Peyer's patch (tissue), 4 donors: ENCODE measurements at regions not wholly inside any gene's neighbourhood (a gene's known extent, or its start where the extent isn't known, plus 50 kb on each side); places are given as distances from the start of the nearest gene placed in this dataset.

Source experiments
- DNase-seq, 3 donors: peaks; one replicate each; pipeline ENCODE4 v3.0.0-alpha.2; 2017 to 2019
- H3K27ac ChIP-seq, 4 donors: fragments of 200-600 bp; sonication (generic); one replicate each; pipeline ENCODE4 v1.5.1; 2016 to 2019
- H3K27me3 ChIP-seq, 2 donors: fragments of 200-600 bp; sonication (generic); one replicate each; pipeline ENCODE4 v1.5.1; 2019
- H3K36me3 ChIP-seq, 3 donors: fragments of 200-600 bp; sonication (generic); one replicate each; pipeline ENCODE4 v1.5.1; 2016 to 2019
- H3K4me1 ChIP-seq, 4 donors: fragments of 200-600 bp; sonication (generic); one replicate each; pipeline ENCODE4 v1.5.1; 2016 to 2019
- H3K4me3 ChIP-seq, 4 donors: fragments of 200-600 bp; sonication (generic); 1 replicate in 3 of 4; 2 replicates in 1 of 4; pipeline ENCODE4 v1.5.1; 2016 to 2019; ENCODE audit warnings: mild to moderate bottlenecking in 1 of 4
- H3K9me3 ChIP-seq, 4 donors: fragments of 200-600 bp; sonication (generic); one replicate each; pipeline ENCODE4 v1.5.1; 2016 to 2019; ENCODE audit warnings: mild to moderate bottlenecking in 1 of 4
- CTCF ChIP-seq, 6 experiments: fragments of 450-650 bp in 4 of 6; fragments of 200-600 bp in 2 of 6; sonication (generic) in 1 of 6; IDR thresholded peaks; one replicate each; pipeline ENCODE4 v1.5.1; 2017 to 2019; ENCODE audit warnings: antibody characterized with exemption in 6 of 6, mild to moderate bottlenecking in 3 of 6, moderate library complexity in 1 of 6
- POLR2A ChIP-seq, 2 donors: fragments of 450-650 bp; IDR thresholded peaks; one replicate each; pipeline ENCODE4 v1.5.1; 2017; ENCODE audit warnings: antibody characterized with exemption in 2 of 2, mild to moderate bottlenecking in 2 of 2, moderate library complexity in 2 of 2

- no peaks in the 10 kb centered on the region for H3K27me3 ChIP-seq
- no peak for DNase-seq
- TF ChIP-seq POLR2A (IDR thresholded peaks at IDR 0.05) = no peak
- TF ChIP-seq CTCF (IDR thresholded peaks at IDR 0.05) = no peak
- H3K36me3 ChIP-seq = no peaks in the 10 kb centered on the region
- H3K27ac ChIP-seq = no peak overlapping the region
- no peak overlapping the region for H3K4me3 ChIP-seq
- no peaks in the 10 kb centered on the region for H3K9me3 ChIP-seq
- no peaks in the 10 kb centered on the region for H3K4me1 ChIP-seq
These were observed 82.2 kb upstream of the MAFB start for GRCh38 chr20:40771308-40771610.

GRCh38 chr20:40771848-40772511 lies 82.9 kb upstream of the MAFB start:
- DNase-seq = no peak
- no peak for TF ChIP-seq CTCF (IDR thresholded peaks at IDR 0.05)
- no peak for TF ChIP-seq POLR2A (IDR thresholded peaks at IDR 0.05)

GRCh38 chr20:40773376-40773775 lies 84.3 kb upstream of the MAFB start:
- no peak for TF ChIP-seq POLR2A (IDR thresholded peaks at IDR 0.05)
- TF ChIP-seq CTCF (IDR thresholded peaks at IDR 0.05) = no peak

More at GRCh38 chr20:40771848-40772511, 82.9 kb upstream of the MAFB start:
- no peaks in the 10 kb centered on the region for H3K36me3 ChIP-seq
- H3K27me3 ChIP-seq = no peaks in the 10 kb centered on the region
- H3K4me3 ChIP-seq = no peak overlapping the region
- no peaks in the 10 kb centered on the region for H3K9me3 ChIP-seq
- no peak overlapping the region for H3K27ac ChIP-seq
- H3K4me1 ChIP-seq = no peaks in the 10 kb centered on the region

GRCh38 chr20:40774252-40774651 lies 85.2 kb upstream of the MAFB start:
- Histone ChIP-seq H3K4me1 (no peaks in the 10 kb centered on the region), H3K36me3 (no peaks in the 10 kb centered on the region), H3K9me3 (no peaks in the 10 kb centered on the region), H3K27ac (no peak overlapping the region), H3K4me3 (no peak overlapping the region), H3K27me3 (no peaks in the 10 kb centered on the region)
- TF ChIP-seq POLR2A (IDR thresholded peaks at IDR 0.05) (no peak), CTCF (IDR thresholded peaks at IDR 0.05) (no peak)
- DNase-seq = no peak

More at GRCh38 chr20:40773376-40773775, 84.3 kb upstream of the MAFB start:
- Histone ChIP-seq H3K27me3 (no peaks in the 10 kb centered on the region), H3K36me3 (no peaks in the 10 kb centered on the region), H3K4me1 (no peaks in the 10 kb centered on the region), H3K9me3 (no peaks in the 10 kb centered on the region), H3K4me3 (no peak overlapping the region), H3K27ac (no peak overlapping the region)
- no peak for DNase-seq

- no peak for TF ChIP-seq POLR2A (IDR thresholded peaks at IDR 0.05)
- TF ChIP-seq CTCF (IDR thresholded peaks at IDR 0.05) = no peak
- Histone ChIP-seq H3K9me3 (no peaks in the 10 kb centered on the region), H3K36me3 (no peaks in the 10 kb centered on the region), H3K27ac (no peak overlapping the region), H3K27me3 (no peaks in the 10 kb centered on the region), H3K4me3 (no peak overlapping the region), H3K4me1 (no peaks in the 10 kb centered on the region)
- DNase-seq = no peak
These were observed 86.6 kb upstream of the MAFB start for GRCh38 chr20:40775561-40776146.
